ENCODE measurements at regions not wholly inside any gene's neighbourhood (a gene's known extent, or its start where the extent isn't known, plus 50 kb on each side); places are given as distances from the start of the nearest gene placed in this dataset.

DNA sequence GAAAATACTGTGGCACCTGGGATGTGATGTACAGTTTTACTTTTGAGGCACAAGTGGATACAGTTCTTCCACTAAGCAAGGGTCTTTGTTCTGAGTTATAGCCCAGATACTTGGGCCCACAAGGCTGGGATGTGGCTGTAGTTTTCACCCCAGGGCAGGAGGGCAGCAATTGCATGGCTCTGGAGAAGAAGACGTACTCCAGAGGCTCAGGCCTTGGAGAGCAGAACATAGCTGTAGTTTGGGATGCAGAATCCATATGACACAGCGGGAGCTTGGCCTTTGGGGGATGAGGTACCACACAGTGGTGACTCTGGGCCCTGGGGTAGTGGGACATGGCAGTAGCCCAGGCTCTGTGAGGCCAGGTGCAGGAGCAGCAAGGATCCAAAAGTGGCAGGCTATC, 110.8 kb upstream of the FSTL4 start:
- no peak overlapping the region for H3K27ac ChIP-seq (ENCODE audit: insufficient read length, low read depth, low read length)
- H2BK20ac ChIP-seq (ENCODE audit: low read depth, low read length, poor library complexity, severe bottlenecking): no peak overlapping the region
- no peak overlapping the region for H3T11ph ChIP-seq (ENCODE audit: low read length)
- no peak overlapping the region for H3K9ac ChIP-seq (ENCODE audit: extremely low read depth, insufficient read length, low read length)
- H2BK120ac ChIP-seq (ENCODE audit: low read depth, low read length, poor library complexity, severe bottlenecking): no peak overlapping the region
- H3K4me1 ChIP-seq (ENCODE audit: insufficient read depth, low read length): no peaks in the 10 kb centered on the region
- no peak overlapping the region for H2AFZ ChIP-seq (ENCODE audit: low read length)
- no peak overlapping the region for H2BK15ac ChIP-seq (ENCODE audit: low read depth, low read length)
- Mint-ChIP-seq H3K27me3 (ENCODE audit: low read depth) (peaks cover 14% of the 10 kb centered on the region), H3K9me3 (peaks cover 15 to 19% of the 10 kb centered on the region in 2 experiments), H3K27ac (no peak overlapping the region), H3K4me3 (no peak overlapping the region), H3K4me1 (no peaks in the 10 kb centered on the region), H3K36me3 (ENCODE audit: insufficient read depth in 1 of 3, low read depth in 3 of 3) (peaks cover 2 to 4% (median 2%) of the 10 kb centered on the region in 3 experiments; a peak in 4 of 7 replicates)
- no peaks in the 10 kb centered on the region for H3K79me1 ChIP-seq (ENCODE audit: insufficient read depth, low read depth, low read length, poor library complexity, severe bottlenecking)
- no peak overlapping the region for H3K14ac ChIP-seq (ENCODE audit: insufficient read depth, low read length)
- no peak overlapping the region for H3K4me2 ChIP-seq (ENCODE audit: insufficient read depth, insufficient read length, low read length)
- H4K8ac ChIP-seq (replicated peaks; ENCODE audit: insufficient read length, low read depth, low read length): no peak overlapping the region
- H2AK5ac ChIP-seq (ENCODE audit: insufficient read length, low read length): no peak overlapping the region
- no peak overlapping the region for H2BK5ac ChIP-seq (ENCODE audit: insufficient read length, low read length)
- H3K9me3 ChIP-seq (ENCODE audit: control insufficient read depth, low read depth, low read length): no peaks in the 10 kb centered on the region
- no peak for DNase-seq
- no CpG with 5 or more reads among the region's 2 CpGs for WGBS (ENCODE audit: extremely low coverage, insufficient read length, low lambda C conversion rate)
- H3K27me3 ChIP-seq (ENCODE audit: insufficient read depth, low read length): no peaks in the 10 kb centered on the region
- no peaks in the 10 kb centered on the region for H3K79me2 ChIP-seq (ENCODE audit: insufficient read depth, low read length)
- no peaks in the 10 kb centered on the region for H3K23me2 ChIP-seq (ENCODE audit: insufficient read length, low read depth, low read length, poor library complexity, severe bottlenecking)
- H4K5ac ChIP-seq (ENCODE audit: insufficient read length, low read depth, low read length): no peak overlapping the region
- TF ChIP-seq, protein P1, sequence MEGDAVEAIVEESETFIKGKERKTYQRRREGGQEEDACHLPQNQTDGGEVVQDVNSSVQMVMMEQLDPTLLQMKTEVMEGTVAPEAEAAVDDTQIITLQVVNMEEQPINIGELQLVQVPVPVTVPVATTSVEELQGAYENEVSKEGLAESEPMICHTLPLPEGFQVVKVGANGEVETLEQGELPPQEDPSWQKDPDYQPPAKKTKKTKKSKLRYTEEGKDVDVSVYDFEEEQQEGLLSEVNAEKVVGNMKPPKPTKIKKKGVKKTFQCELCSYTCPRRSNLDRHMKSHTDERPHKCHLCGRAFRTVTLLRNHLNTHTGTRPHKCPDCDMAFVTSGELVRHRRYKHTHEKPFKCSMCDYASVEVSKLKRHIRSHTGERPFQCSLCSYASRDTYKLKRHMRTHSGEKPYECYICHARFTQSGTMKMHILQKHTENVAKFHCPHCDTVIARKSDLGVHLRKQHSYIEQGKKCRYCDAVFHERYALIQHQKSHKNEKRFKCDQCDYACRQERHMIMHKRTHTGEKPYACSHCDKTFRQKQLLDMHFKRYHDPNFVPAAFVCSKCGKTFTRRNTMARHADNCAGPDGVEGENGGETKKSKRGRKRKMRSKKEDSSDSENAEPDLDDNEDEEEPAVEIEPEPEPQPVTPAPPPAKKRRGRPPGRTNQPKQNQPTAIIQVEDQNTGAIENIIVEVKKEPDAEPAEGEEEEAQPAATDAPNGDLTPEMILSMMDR (conservative IDR thresholded peaks at IDR 0.05): no peak
- no peak overlapping the region for H3K4ac ChIP-seq (ENCODE audit: low read depth, low read length)
- no peak overlapping the region for H3K56ac ChIP-seq (ENCODE audit: insufficient read length, low read depth, low read length)
- no peak overlapping the region for H3K18ac ChIP-seq (ENCODE audit: insufficient read length, low read depth, low read length)
- no peak overlapping the region for H2BK12ac ChIP-seq (ENCODE audit: insufficient read length, low read depth, low read length)
- H4K20me1 ChIP-seq (ENCODE audit: control insufficient read depth, insufficient read depth, insufficient read length): no peaks in the 10 kb centered on the region
- H4K91ac ChIP-seq (ENCODE audit: insufficient read length, low read depth, low read length): no peak overlapping the region
- H3K23ac ChIP-seq (ENCODE audit: insufficient read length, low read depth, low read length): no peak overlapping the region
